T-cell (primary cell): ENCODE measurements at regions not wholly inside any gene's neighbourhood (a gene's known extent, or its start where the extent isn't known, plus 50 kb on each side); places are given as distances from the start of the nearest gene placed in this dataset.

Experiments used
- ATAC-seq, 4 experiments: fragments of 200-7000 bp in 3 of 4; fragments of 150-1000 bp in 1 of 4; cut with Tn5 transposase; replicated peaks in 1 of 4; 1 replicate in 3 of 4; 2 replicates in 1 of 4; pipeline ENCODE4 v1.10.0; 2021; ENCODE audit warnings: moderate library complexity in 3 of 4, mild to moderate bottlenecking in 2 of 4, moderate number of reproducible peaks in 1 of 4
- CTCF ChIA-PET, 2 donors: fragments of 300-600 bp; sonication (Branson Sonifier 250); formaldehyde crosslinking; loops; one replicate each; lab custom pipeline; 2022; ENCODE audit warnings: antibody characterized with exemption in 2 of 2; lab: Charles Lee
- POLR2A ChIA-PET, 2 donors: fragments of 300-600 bp; sonication (Branson Sonifier 250); formaldehyde crosslinking; loops; one replicate each; lab custom pipeline; 2022; ENCODE audit warnings: antibody characterized with exemption in 2 of 2; lab: Charles Lee
- DNase-seq, 35 experiments: peaks; one replicate each; pipeline versions ENCODE4 v3.0.0 to v3.0.0-alpha.2; 2013 to 2023
- H3K27ac ChIP-seq: one replicate; pipeline ENCODE4 v1.5.1; 2013; ENCODE audit warnings: low read length
- H3K27me3 ChIP-seq, 2 experiments: replicated peaks in 1 of 2; 1 replicate in 1 of 2; 2 replicates in 1 of 2; pipeline versions ENCODE4 v1.6.1 to v1.7.0; 2013; ENCODE audit warnings: low read length in 1 of 2, mixed read lengths in 1 of 2; ENCODE audit not compliant: control insufficient read depth in 2 of 2, insufficient read depth in 2 of 2; ENCODE audit errors: extremely low read depth in 1 of 2
- H3K36me3 ChIP-seq, 2 donors: 1 replicate in 1 of 2; 2 replicates in 1 of 2; pipeline versions ENCODE4 v1.6.1 to v1.7.0; 2013; ENCODE audit warnings: low read length in 1 of 2; ENCODE audit not compliant: control insufficient read depth in 2 of 2, insufficient read depth in 1 of 2; ENCODE audit errors: extremely low read depth in 1 of 2
- H3K4me1 ChIP-seq, 2 experiments: 1 replicate in 1 of 2; 2 replicates in 1 of 2; pipeline versions ENCODE4 v1.6.1 to v1.7.0; 2013; ENCODE audit warnings: low read length in 2 of 2, mixed read lengths in 1 of 2; ENCODE audit not compliant: insufficient read depth in 2 of 2, control insufficient read depth in 1 of 2; ENCODE audit errors: extremely low read depth in 1 of 2
- H3K4me3 ChIP-seq, 2 donors: 1 replicate in 1 of 2; 2 replicates in 1 of 2; pipeline versions ENCODE4 v1.5.1 to v1.7.0; 2013; ENCODE audit warnings: mild to moderate bottlenecking in 2 of 2, low read length in 1 of 2, moderate library complexity in 1 of 2; ENCODE audit not compliant: control insufficient read depth in 1 of 2; ENCODE audit errors: extremely low read depth in 1 of 2
- H3K9me3 ChIP-seq: 2 replicates; pipeline ENCODE4 v1.7.0; 2013
- H3K27ac Mint-ChIP-seq, 2 donors: one replicate each; pipeline ENCODE4 v1.8.0; 2020 to 2021; ENCODE audit warnings: mild to moderate bottlenecking in 2 of 2, mixed read lengths in 2 of 2
- H3K27me3 Mint-ChIP-seq, 2 donors: one replicate each; pipeline ENCODE4 v1.8.0; 2021 to 2022; ENCODE audit warnings: mixed read lengths in 2 of 2
- H3K36me3 Mint-ChIP-seq: one replicate; pipeline ENCODE4 v1.8.0; 2021; ENCODE audit warnings: mixed read lengths
- H3K4me1 Mint-ChIP-seq, 3 donors: one replicate each; pipeline ENCODE4 v1.8.0; 2020 to 2022; ENCODE audit warnings: mixed read lengths in 3 of 3, mild to moderate bottlenecking in 1 of 3
- H3K4me3 Mint-ChIP-seq, 3 donors: one replicate each; pipeline ENCODE4 v1.8.0; 2020 to 2022; ENCODE audit warnings: mild to moderate bottlenecking in 3 of 3, mixed read lengths in 3 of 3, moderate library complexity in 3 of 3
- H3K9me3 Mint-ChIP-seq, 3 donors: one replicate each; pipeline ENCODE4 v1.8.0; 2020 to 2022; ENCODE audit warnings: mixed read lengths in 3 of 3
- WGBS: methylation state at CpG from one replicate; pipeline ENCODE4 v1.1.5; 2013; ENCODE audit warnings: missing lambda C conversion rate; ENCODE audit not compliant: insufficient coverage; 5-methylcytosine and 5-hydroxymethylcytosine counted together

DNA sequence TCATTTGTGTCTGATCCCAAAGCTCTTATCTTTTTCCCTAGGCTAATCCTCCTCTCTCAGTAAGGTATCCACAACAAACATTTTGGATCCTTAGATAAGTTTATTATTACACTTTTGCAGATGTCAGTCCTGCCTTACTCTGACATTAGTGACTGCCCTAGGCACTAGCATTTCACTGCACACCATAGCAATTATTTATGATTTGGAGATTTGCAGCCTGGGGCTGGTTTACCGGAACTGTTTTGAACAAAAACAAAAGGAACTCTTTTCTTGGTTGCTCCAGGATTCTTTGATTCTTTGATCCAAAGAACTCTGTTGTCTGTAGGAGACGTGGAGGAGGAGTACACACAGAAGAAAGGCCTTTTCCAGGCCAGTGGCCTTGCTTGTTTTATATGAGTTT is 80.4 kb downstream of the EDNRB start:
- no peaks in the 10 kb centered on the region for H3K36me3 ChIP-seq
- no CpG with 5 or more reads among the region's 2 CpGs for WGBS
- no peaks in the 10 kb centered on the region for H3K9me3 Mint-ChIP-seq

DNA sequence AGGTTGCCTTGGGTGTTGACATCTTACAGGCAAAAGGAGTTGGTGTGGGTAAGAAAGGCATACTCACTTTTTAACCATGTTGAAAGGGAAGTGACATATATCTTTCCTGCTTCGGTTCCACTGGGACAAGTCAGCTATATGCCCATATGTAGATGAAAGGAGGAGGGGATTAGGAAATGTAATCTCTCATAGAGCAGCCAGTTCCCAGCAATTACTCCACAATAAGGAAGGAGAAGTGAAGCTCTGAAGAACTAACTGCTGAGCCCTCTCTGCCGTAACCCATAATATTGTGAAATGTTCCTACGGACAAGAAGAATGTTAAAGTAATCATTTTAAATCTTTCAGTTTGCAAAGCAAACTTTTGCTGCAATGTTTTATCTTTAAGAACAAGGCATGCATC is 82.2 kb downstream of the EDNRB start:
- H3K4me1 Mint-ChIP-seq: no peaks in the 10 kb centered on the region

More for the DNA sequence above, 80.4 kb downstream of the EDNRB start:
- Mint-ChIP-seq H3K27ac (no peak overlapping the region), H3K36me3 (no peaks in the 10 kb centered on the region), H3K4me3 (no peak overlapping the region), H3K4me1 (no peaks in the 10 kb centered on the region), H3K27me3 (no peaks in the 10 kb centered on the region)
- ChIA-PET CTCF (no interaction called here), POLR2A (no interaction called here)
- Histone ChIP-seq H3K4me1 (no peaks in the 10 kb centered on the region), H3K9me3 (no peaks in the 10 kb centered on the region), H3K27ac (no peak overlapping the region), H3K27me3 (no peaks in the 10 kb centered on the region), H3K4me3 (no peak overlapping the region)
- no peak for ATAC-seq
- DNase-seq: no peak

GRCh38 chr13:77833331-77833863 is 85.2 kb downstream of the EDNRB start:
- Mint-ChIP-seq H3K9me3 (no peaks in the 10 kb centered on the region), H3K36me3 (no peaks in the 10 kb centered on the region), H3K27ac (no peak overlapping the region), H3K27me3 (peaks cover 0 to 3% of the 10 kb centered on the region in 2 donors), H3K4me1 (no peaks in the 10 kb centered on the region), H3K4me3 (no peak overlapping the region)
- Histone ChIP-seq H3K36me3 (no peaks in the 10 kb centered on the region), H3K27ac (no peak overlapping the region), H3K9me3 (no peaks in the 10 kb centered on the region), H3K4me3 (no peak overlapping the region), H3K4me1 (no peaks in the 10 kb centered on the region), H3K27me3 (no peaks in the 10 kb centered on the region)
- no CpG with 5 or more reads among the region's 2 CpGs for WGBS
- ChIA-PET CTCF (no interaction called here), POLR2A (no interaction called here)
- ATAC-seq (no peak), DNase-seq (no peak)

More for the DNA sequence above, 82.2 kb downstream of the EDNRB start:
- H3K27me3 Mint-ChIP-seq: no peaks in the 10 kb centered on the region
- H3K9me3 Mint-ChIP-seq: no peaks in the 10 kb centered on the region
- no peaks in the 10 kb centered on the region for H3K4me1 ChIP-seq
- no peak overlapping the region for H3K27ac ChIP-seq
- no peak overlapping the region for H3K4me3 Mint-ChIP-seq
- no peaks in the 10 kb centered on the region for H3K27me3 ChIP-seq
- no peak overlapping the region for H3K4me3 ChIP-seq
- no peak for ATAC-seq
- no peaks in the 10 kb centered on the region for H3K36me3 Mint-ChIP-seq
- no peaks in the 10 kb centered on the region for H3K36me3 ChIP-seq
- POLR2A ChIA-PET: no interaction called here
- H3K27ac Mint-ChIP-seq: no peak overlapping the region
- CTCF ChIA-PET: no interaction called here
- no peaks in the 10 kb centered on the region for H3K9me3 ChIP-seq
- WGBS: no CpG with 5 or more reads among the region's 3 CpGs
- no peak for DNase-seq

DNA sequence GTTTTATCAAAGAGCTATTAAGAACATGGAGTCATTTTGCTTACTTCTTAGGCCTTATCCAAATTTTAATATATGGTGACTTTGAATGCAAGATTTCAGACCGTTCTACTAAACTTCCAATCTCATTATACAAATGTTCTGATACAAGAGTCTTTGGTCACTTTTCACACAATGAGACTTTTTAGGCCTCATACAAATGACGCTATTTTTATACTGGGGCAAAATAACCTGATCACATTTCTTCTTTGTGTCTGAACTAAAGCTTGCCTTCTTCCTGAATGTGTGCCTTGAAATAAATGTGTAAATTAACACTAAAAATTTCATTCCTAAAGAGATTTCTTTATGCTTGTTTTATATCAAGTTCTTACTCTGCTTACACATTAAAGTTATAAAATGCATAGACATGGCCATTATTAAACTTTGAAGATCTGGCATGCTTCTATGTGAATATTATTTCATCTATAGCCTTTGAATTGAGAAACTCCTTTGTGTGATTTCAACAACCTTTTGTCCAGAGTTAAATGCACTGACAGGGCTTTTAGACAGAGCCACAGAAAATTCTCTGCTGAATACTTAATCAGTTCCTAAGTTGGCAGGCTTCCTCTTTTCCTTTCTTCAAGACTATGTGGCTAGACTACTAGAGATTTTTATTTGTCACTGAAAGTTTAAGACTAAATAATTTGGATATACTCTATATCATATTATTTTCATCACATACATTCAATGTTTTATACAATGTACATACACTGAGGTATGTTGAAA is 86.1 kb downstream of the EDNRB start:
- H3K27ac ChIP-seq: no peak overlapping the region
- Mint-ChIP-seq H3K36me3 (no peaks in the 10 kb centered on the region), H3K9me3 (no peaks in the 10 kb centered on the region), H3K4me1 (no peaks in the 10 kb centered on the region), H3K27me3 (peaks cover 0 to 3% of the 10 kb centered on the region in 2 donors), H3K27ac (no peak overlapping the region), H3K4me3 (no peak overlapping the region)
- WGBS: no CpG with 5 or more reads among the region's 2 CpGs
- H3K27me3 ChIP-seq: no peaks in the 10 kb centered on the region
- no peaks in the 10 kb centered on the region for H3K9me3 ChIP-seq
- no peak for ATAC-seq
- DNase-seq: no peak
- ChIA-PET POLR2A (no interaction called here), CTCF (no interaction called here)
- no peaks in the 10 kb centered on the region for H3K4me1 ChIP-seq
- H3K36me3 ChIP-seq: no peaks in the 10 kb centered on the region
- H3K4me3 ChIP-seq: no peak overlapping the region

DNA sequence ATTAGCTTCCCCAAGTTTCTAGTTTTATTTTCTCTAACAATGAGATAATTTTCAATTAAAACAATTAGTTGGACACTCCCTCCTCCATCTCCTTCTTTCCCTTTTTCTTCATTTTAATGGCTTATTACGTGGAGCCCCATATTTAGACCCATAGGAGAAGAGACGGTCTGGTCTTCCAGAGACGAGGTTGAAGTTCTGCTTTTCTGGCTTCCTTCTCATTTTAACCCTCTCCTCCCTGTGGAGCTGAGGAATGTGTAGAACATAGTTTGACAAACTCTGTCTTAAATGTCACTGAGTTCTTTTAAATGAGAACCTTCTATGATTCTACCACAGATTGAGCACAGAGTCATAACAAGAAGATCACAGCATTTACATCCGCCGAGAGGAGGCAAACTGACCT is 86.8 kb downstream of the EDNRB start:
- H3K4me3 Mint-ChIP-seq: no peak overlapping the region
- WGBS: no CpG with 5 or more reads among the region's 5 CpGs
- H3K27me3 ChIP-seq: no peaks in the 10 kb centered on the region
- H3K36me3 Mint-ChIP-seq: no peaks in the 10 kb centered on the region
- no peak overlapping the region for H3K4me3 ChIP-seq
- peaks cover 0 to 3% of the 10 kb centered on the region in 2 donors for H3K27me3 Mint-ChIP-seq
- ChIA-PET CTCF (no interaction called here), POLR2A (no interaction called here)
- H3K9me3 ChIP-seq: no peaks in the 10 kb centered on the region
- H3K4me1 ChIP-seq: no peaks in the 10 kb centered on the region
- no peak overlapping the region for H3K27ac Mint-ChIP-seq
- no peak for ATAC-seq
- no peak for DNase-seq
- H3K36me3 ChIP-seq: no peaks in the 10 kb centered on the region
- H3K27ac ChIP-seq: no peak overlapping the region
- H3K4me1 Mint-ChIP-seq: no peaks in the 10 kb centered on the region
- no peaks in the 10 kb centered on the region for H3K9me3 Mint-ChIP-seq

- Histone ChIP-seq H3K36me3 (no peaks in the 10 kb centered on the region), H3K4me3 (no peak overlapping the region), H3K27me3 (no peaks in the 10 kb centered on the region), H3K27ac (no peak overlapping the region), H3K4me1 (no peaks in the 10 kb centered on the region), H3K9me3 (no peaks in the 10 kb centered on the region)
- no peak overlapping the region for H3K27ac Mint-ChIP-seq
- no peak for DNase-seq
- no peaks in the 10 kb centered on the region for H3K4me1 Mint-ChIP-seq
- H3K36me3 Mint-ChIP-seq: no peaks in the 10 kb centered on the region
- no peak overlapping the region for H3K4me3 Mint-ChIP-seq
- peaks cover 0 to 3% of the 10 kb centered on the region in 2 donors for H3K27me3 Mint-ChIP-seq
- CTCF ChIA-PET: no interaction called here
- no peak for ATAC-seq
- POLR2A ChIA-PET: interaction anchor here in 1 of 2 donors (0.9 kb wide), 1 partner anchor 1032 kb away, joined by 15 read pairs; no protein-coding TSS in a partner anchor
- H3K9me3 Mint-ChIP-seq: no peaks in the 10 kb centered on the region
Observed at GRCh38 chr13:77829963-77830362, 88.7 kb downstream of the EDNRB start.
